H9 (cell line): ENCODE measurements at regions not wholly inside any gene's neighbourhood (a gene's known extent, or its start where the extent isn't known, plus 50 kb on each side); places are given as distances from the start of the nearest gene placed in this dataset.

ENCODE experiments used
- DNase-seq: peaks from one replicate; pipeline ENCODE4 v3.0.0-alpha.2; 2017
- H2AFZ ChIP-seq: one replicate; pipeline ENCODE4 v1.6.1; 2013; ENCODE audit warnings: mild to moderate bottlenecking, low read length, control low read depth, moderate library complexity
- H2AK5ac ChIP-seq: 2 replicates; pipeline ENCODE4 v1.6.1; 2013; ENCODE audit warnings: low read length, control low read depth, mixed read lengths; ENCODE audit not compliant: insufficient read length
- H2BK120ac ChIP-seq: one replicate; pipeline ENCODE4 v1.6.1; 2013; ENCODE audit warnings: low read depth, mild to moderate bottlenecking, low read length, control low read depth, inconsistent platforms; ENCODE audit not compliant: poor library complexity, severe bottlenecking
- H2BK12ac ChIP-seq: 2 replicates; pipeline ENCODE4 v1.6.1; 2013; ENCODE audit warnings: low read length, control low read depth, mixed read lengths, low read depth; ENCODE audit not compliant: insufficient read length
- H2BK15ac ChIP-seq: 2 replicates; pipeline ENCODE4 v1.6.1; 2013; ENCODE audit warnings: low read depth, low read length, control low read depth
- H2BK20ac ChIP-seq: one replicate; pipeline ENCODE4 v1.6.1; 2013; ENCODE audit warnings: low read depth, mild to moderate bottlenecking, low read length, control low read depth, inconsistent platforms; ENCODE audit not compliant: poor library complexity, severe bottlenecking
- H2BK5ac ChIP-seq: 2 replicates; pipeline ENCODE4 v1.6.1; 2013; ENCODE audit warnings: low read length, control low read depth, mixed read lengths; ENCODE audit not compliant: insufficient read length
- H3K14ac ChIP-seq: 2 replicates; pipeline ENCODE4 v1.6.1; 2013; ENCODE audit warnings: low read length, control low read depth; ENCODE audit not compliant: insufficient read depth
- H3K18ac ChIP-seq: 2 replicates; pipeline ENCODE4 v1.6.1; 2013; ENCODE audit warnings: low read depth, mild to moderate bottlenecking, mixed read lengths, low read length, control low read depth; ENCODE audit not compliant: insufficient read length
- H3K23ac ChIP-seq: 2 replicates; pipeline ENCODE4 v1.6.1; 2013; ENCODE audit warnings: low read length, control low read depth, mixed read lengths, low read depth; ENCODE audit not compliant: insufficient read length
- H3K23me2 ChIP-seq: 2 replicates; pipeline ENCODE4 v1.6.1; 2013; ENCODE audit warnings: low read depth, mild to moderate bottlenecking, mixed read lengths, low read length, control low read depth; ENCODE audit not compliant: insufficient read length, poor library complexity, severe bottlenecking
- H3K27ac ChIP-seq: 2 replicates; pipeline ENCODE4 v1.5.1; 2013; ENCODE audit warnings: low read length, control low read depth, mixed read lengths, low read depth; ENCODE audit not compliant: insufficient read length
- H3K27me3 ChIP-seq: 2 replicates; pipeline ENCODE4 v1.6.1; 2013; ENCODE audit warnings: low read length, control low read depth, inconsistent platforms; ENCODE audit not compliant: insufficient read depth
- H3K4ac ChIP-seq: 2 replicates; pipeline ENCODE4 v1.6.1; 2013; ENCODE audit warnings: low read depth, mild to moderate bottlenecking, control low read depth, inconsistent platforms, low read length, moderate library complexity
- H3K4me1 ChIP-seq: 2 replicates; pipeline ENCODE4 v1.6.1; 2013; ENCODE audit warnings: low read length, control low read depth, inconsistent platforms; ENCODE audit not compliant: insufficient read depth
- H3K4me2 ChIP-seq: 2 replicates; pipeline ENCODE4 v1.6.1; 2013; ENCODE audit warnings: low read length, control low read depth, mixed read lengths; ENCODE audit not compliant: insufficient read length, insufficient read depth
- H3K56ac ChIP-seq: 2 replicates; pipeline ENCODE4 v1.6.1; 2013; ENCODE audit warnings: low read depth, mild to moderate bottlenecking, mixed read lengths, low read length, control low read depth; ENCODE audit not compliant: insufficient read length
- H3K79me1 ChIP-seq: 2 replicates; pipeline ENCODE4 v1.6.1; 2013; ENCODE audit warnings: low read depth, mild to moderate bottlenecking, moderate library complexity, low read length, control low read depth, inconsistent platforms; ENCODE audit not compliant: insufficient read depth, poor library complexity, severe bottlenecking
- H3K79me2 ChIP-seq: 2 replicates; pipeline ENCODE4 v1.6.1; 2013; ENCODE audit warnings: low read length, control low read depth, inconsistent platforms; ENCODE audit not compliant: insufficient read depth
- H3K9ac ChIP-seq: 2 replicates; pipeline ENCODE4 v1.6.1; 2013; ENCODE audit warnings: low read length, control low read depth, mixed read lengths; ENCODE audit not compliant: insufficient read length; ENCODE audit errors: extremely low read depth
- H3K9me3 ChIP-seq: one replicate; pipeline ENCODE4 v1.6.1; 2013; ENCODE audit warnings: low read depth, low read length, inconsistent platforms; ENCODE audit not compliant: control insufficient read depth
- H3T11ph ChIP-seq: one replicate; pipeline ENCODE4 v1.6.1; 2013; ENCODE audit warnings: mild to moderate bottlenecking, low read length, control low read depth, inconsistent platforms
- H4K20me1 ChIP-seq: one replicate; pipeline ENCODE4 v1.6.1; 2013; ENCODE audit not compliant: control insufficient read depth, insufficient read length, insufficient read depth
- H4K5ac ChIP-seq: 2 replicates; pipeline ENCODE4 v1.6.1; 2013; ENCODE audit warnings: low read depth, mild to moderate bottlenecking, mixed read lengths, low read length, control low read depth; ENCODE audit not compliant: insufficient read length
- H4K8ac ChIP-seq: replicated peaks from 2 replicates; pipeline ENCODE4 v1.6.1; 2013; ENCODE audit warnings: low read length, control low read depth, mixed read lengths, low read depth; ENCODE audit not compliant: insufficient read length
- H4K91ac ChIP-seq: 2 replicates; pipeline ENCODE4 v1.6.1; 2013; ENCODE audit warnings: low read depth, mild to moderate bottlenecking, moderate library complexity, mixed read lengths, low read length, control low read depth; ENCODE audit not compliant: insufficient read length
- H3K27ac Mint-ChIP-seq, 3 experiments: 2 replicates in 2 of 3; 3 replicates in 1 of 3; pipeline ENCODE4 v1.8.0; 2020 to 2021; ENCODE audit warnings: mixed read lengths in 3 of 3, mild to moderate bottlenecking in 1 of 3, moderate library complexity in 1 of 3
- H3K27me3 Mint-ChIP-seq: 2 replicates; pipeline ENCODE4 v1.8.0; 2021; ENCODE audit warnings: low read depth, mild to moderate bottlenecking, moderate library complexity, mixed read lengths
- H3K36me3 Mint-ChIP-seq, 3 experiments: 2 replicates in 2 of 3; 3 replicates in 1 of 3; pipeline ENCODE4 v1.8.0; 2020 to 2021; ENCODE audit warnings: low read depth in 3 of 3, mixed read lengths in 3 of 3; ENCODE audit not compliant: insufficient read depth in 1 of 3
- H3K4me1 Mint-ChIP-seq, 2 experiments: 2 replicates each; pipeline ENCODE4 v1.8.0; 2020; ENCODE audit warnings: mixed read lengths in 2 of 2
- H3K4me3 Mint-ChIP-seq, 2 experiments: 2 replicates in 1 of 2; 3 replicates in 1 of 2; pipeline ENCODE4 v1.8.0; 2020 to 2021; ENCODE audit warnings: mild to moderate bottlenecking in 2 of 2, mixed read lengths in 2 of 2, moderate library complexity in 1 of 2
- H3K9me3 Mint-ChIP-seq, 2 experiments: 2 replicates in 1 of 2; 3 replicates in 1 of 2; pipeline ENCODE4 v1.8.0; 2020; ENCODE audit warnings: mild to moderate bottlenecking in 2 of 2, mixed read lengths in 2 of 2, moderate library complexity in 1 of 2
- WGBS: extraction: QIAGEN DNeasy Blood & Tissue Kit; methylation state at CpG from one replicate; pipeline ENCODE4 v1.1.7; 2013; ENCODE audit warnings: missing lambda C conversion rate, low lambda C conversion rate, mixed read lengths; ENCODE audit not compliant: insufficient read length; ENCODE audit errors: extremely low coverage; 5-methylcytosine and 5-hydroxymethylcytosine counted together
- TF ChIP-seq, protein P1 (sequence below): fragments of 200-600 bp; sonication (generic); conservative IDR thresholded peaks from 3 replicates; pipeline ENCODE4 v1.8.0; 2021; ENCODE audit warnings: antibody characterized with exemption, mild to moderate bottlenecking

DNA sequence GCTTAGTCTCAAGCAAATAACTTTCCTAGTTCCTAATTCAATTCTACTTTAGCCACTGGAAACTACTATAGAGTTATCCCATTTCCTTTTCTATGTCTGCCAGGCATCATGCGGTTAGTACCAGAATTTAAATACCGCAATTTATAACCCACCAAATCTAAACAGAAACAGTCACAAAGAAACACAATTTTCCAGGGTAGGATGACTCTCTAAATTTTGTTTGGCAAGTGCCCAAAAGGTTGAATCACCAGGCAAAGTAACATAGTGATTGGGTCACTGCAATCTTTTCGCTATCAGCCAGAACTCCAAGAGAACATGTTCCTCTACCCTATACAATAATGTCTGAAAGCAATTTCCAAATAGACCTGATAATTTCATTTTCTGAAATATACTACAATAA lies 240.2 kb upstream of the GRIA3 start:
- Histone ChIP-seq H3K4me2 (no peak overlapping the region), H3K9ac (no peak overlapping the region), H3K23me2 (no peaks in the 10 kb centered on the region), H2BK5ac (no peak overlapping the region), H3K14ac (no peak overlapping the region), H4K20me1 (no peaks in the 10 kb centered on the region), H2AK5ac (no peak overlapping the region), H2BK20ac (no peak overlapping the region), H2BK120ac (no peak overlapping the region), H3K56ac (no peak overlapping the region), H3K27me3 (no peaks in the 10 kb centered on the region), H2BK12ac (no peak overlapping the region), H3K4ac (no peak overlapping the region), H3K4me1 (no peaks in the 10 kb centered on the region), H3K27ac (no peak overlapping the region), H4K91ac (no peak overlapping the region), H4K5ac (no peak overlapping the region), H4K8ac (no peak overlapping the region), H2BK15ac (no peak overlapping the region), H3T11ph (no peak overlapping the region), H3K9me3 (peaks cover 34% of the 10 kb centered on the region), H2AFZ (no peak overlapping the region), H3K18ac (no peak overlapping the region), H3K79me2 (no peaks in the 10 kb centered on the region), H3K79me1 (no peaks in the 10 kb centered on the region), H3K23ac (no peak overlapping the region)
- Mint-ChIP-seq H3K9me3 (peaks cover 6 to 31% of the 10 kb centered on the region in 2 experiments; a peak in 3 of 5 replicates), H3K4me1 (no peaks in the 10 kb centered on the region), H3K36me3 (peaks cover 0 to 7% (median 0%) of the 10 kb centered on the region in 3 experiments; a peak in 1 of 7 replicates), H3K4me3 (no peak overlapping the region), H3K27me3 (no peaks in the 10 kb centered on the region), H3K27ac (no peak overlapping the region)
- TF ChIP-seq, protein P1, sequence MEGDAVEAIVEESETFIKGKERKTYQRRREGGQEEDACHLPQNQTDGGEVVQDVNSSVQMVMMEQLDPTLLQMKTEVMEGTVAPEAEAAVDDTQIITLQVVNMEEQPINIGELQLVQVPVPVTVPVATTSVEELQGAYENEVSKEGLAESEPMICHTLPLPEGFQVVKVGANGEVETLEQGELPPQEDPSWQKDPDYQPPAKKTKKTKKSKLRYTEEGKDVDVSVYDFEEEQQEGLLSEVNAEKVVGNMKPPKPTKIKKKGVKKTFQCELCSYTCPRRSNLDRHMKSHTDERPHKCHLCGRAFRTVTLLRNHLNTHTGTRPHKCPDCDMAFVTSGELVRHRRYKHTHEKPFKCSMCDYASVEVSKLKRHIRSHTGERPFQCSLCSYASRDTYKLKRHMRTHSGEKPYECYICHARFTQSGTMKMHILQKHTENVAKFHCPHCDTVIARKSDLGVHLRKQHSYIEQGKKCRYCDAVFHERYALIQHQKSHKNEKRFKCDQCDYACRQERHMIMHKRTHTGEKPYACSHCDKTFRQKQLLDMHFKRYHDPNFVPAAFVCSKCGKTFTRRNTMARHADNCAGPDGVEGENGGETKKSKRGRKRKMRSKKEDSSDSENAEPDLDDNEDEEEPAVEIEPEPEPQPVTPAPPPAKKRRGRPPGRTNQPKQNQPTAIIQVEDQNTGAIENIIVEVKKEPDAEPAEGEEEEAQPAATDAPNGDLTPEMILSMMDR: no peak
- no CpG with 5 or more reads among the region's 3 CpGs for WGBS
- DNase-seq: no peak
